Upper lobe of left lung (tissue), 4 donors: ENCODE measurements at regions not wholly inside any gene's neighbourhood (a gene's known extent, or its start where the extent isn't known, plus 50 kb on each side); places are given as distances from the start of the nearest gene placed in this dataset.

Source experiments
- CTCF ChIP-seq, 6 experiments: fragments of 450-650 bp in 4 of 6; fragments of 200-600 bp in 2 of 6; sonication (generic) in 2 of 6; IDR thresholded peaks; one replicate each; pipeline ENCODE4 v1.5.1; 2016 to 2019; ENCODE audit warnings: antibody characterized with exemption in 6 of 6
- POLR2A ChIP-seq, 4 donors: fragments of 450-650 bp; IDR thresholded peaks; one replicate each; pipeline ENCODE4 v1.5.1; 2016 to 2017; ENCODE audit warnings: antibody characterized with exemption in 4 of 4, mild to moderate bottlenecking in 2 of 4

- TF ChIP-seq CTCF (IDR thresholded peaks at IDR 0.05) (no peak), POLR2A (IDR thresholded peaks at IDR 0.05) (no peak)
Measured at GRCh38 chr12:92553389-92553788, 149.4 kb upstream of the PLEKHG7 start.
